ENCODE measurements at regions not wholly inside any gene's neighbourhood (a gene's known extent, or its start where the extent isn't known, plus 50 kb on each side); places are given as distances from the start of the nearest gene placed in this dataset.
"Not testable (repeated sequence)": the region's sequence is repeated elsewhere in the genome, so short reads cannot be mapped to it uniquely, and the experiment has no call there.

DNA sequence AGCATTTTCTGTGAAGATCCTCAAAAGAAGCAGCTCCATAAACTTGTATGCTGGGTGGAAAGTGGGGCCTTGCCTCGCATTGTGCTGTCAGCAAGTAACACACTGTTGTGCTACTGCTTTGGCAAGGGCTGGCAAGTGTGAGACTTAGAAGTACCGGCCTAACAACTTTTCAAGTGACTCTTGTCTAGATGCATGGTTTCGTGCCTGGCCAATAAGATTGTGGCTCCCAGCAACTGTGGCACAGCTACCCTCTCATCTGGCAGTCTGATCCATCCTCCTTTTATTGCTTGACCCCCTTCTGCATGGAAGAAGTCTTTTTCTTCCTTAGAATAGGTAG lies 79.4 kb upstream of the VEPH1 start:
- POLR2A ChIA-PET, result no interaction called here
- no peaks in the 10 kb centered on the region for H3K4me1 Mint-ChIP-seq

DNA sequence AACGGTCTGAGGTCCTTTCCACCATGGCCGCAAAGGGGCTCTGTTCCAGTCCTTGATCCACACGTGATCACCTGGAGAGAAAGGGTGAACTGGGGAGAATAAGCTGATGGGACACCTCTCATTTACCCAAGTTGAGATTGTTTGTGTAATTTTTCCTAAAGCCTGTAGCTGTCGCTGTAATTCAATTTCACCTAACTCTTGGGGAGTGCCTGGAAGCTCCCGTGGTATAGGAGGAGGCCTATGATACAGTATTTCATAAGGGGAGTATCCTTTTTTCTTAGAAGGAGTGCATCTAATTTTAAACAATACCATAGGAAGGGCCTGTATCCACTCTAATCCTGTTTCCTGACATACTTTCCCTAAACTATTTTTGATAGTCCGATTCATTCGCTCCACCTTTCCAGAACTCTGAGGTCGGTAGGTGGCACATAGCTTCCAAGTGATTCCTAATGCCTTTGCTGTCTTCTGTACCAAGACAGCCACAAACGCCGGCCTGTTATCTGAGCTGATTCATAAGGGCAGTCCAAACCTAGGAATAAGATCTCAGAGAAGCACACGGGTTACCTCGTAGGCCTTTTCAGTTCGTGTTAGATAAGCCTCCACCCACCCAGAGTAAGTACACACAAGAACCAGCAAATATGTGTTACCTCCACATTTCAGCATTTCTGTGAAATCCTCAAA lies 78.9 kb upstream of the VEPH1 start:
- H3K9me3 ChIP-seq (ENCODE audit: control insufficient read depth in 2 of 3, low read length in 3 of 3); H3K36me3 ChIP-seq (ENCODE audit: control insufficient read depth in 2 of 3, insufficient read depth in 3 of 3, low read length in 3 of 3); H3K27ac Mint-ChIP-seq; ATAC-seq; intact Hi-C loops (cut with micrococcal nuclease); H3K9me3 Mint-ChIP-seq; DNase-seq; H3K4me3 ChIP-seq (ENCODE audit: low read length); H3K4me3 Mint-ChIP-seq; H3K27me3 ChIP-seq (ENCODE audit: control insufficient read depth in 2 of 2, insufficient read depth in 2 of 2, low read length in 2 of 2); H3K4me1 Mint-ChIP-seq; H3K4me1 ChIP-seq (ENCODE audit: control insufficient read depth in 2 of 2, insufficient read depth in 2 of 2, low read length in 2 of 2); CTCF ChIA-PET; POLR2A ChIA-PET; H3K36me3 Mint-ChIP-seq; H3K27ac ChIP-seq (ENCODE audit: low read depth, low read length): not testable (repeated sequence)
- H3K27me3 Mint-ChIP-seq, result peaks cover 0 to 15% (median 4%) of the 10 kb centered on the region in 5 donors

More for the DNA sequence above, 79.4 kb upstream of the VEPH1 start:
- CTCF ChIA-PET, result no interaction called here
- Histone ChIP-seq H3K9me3 (ENCODE audit: control insufficient read depth in 2 of 3, low read length in 3 of 3) (no peaks in the 10 kb centered on the region), H3K27me3 (ENCODE audit: control insufficient read depth in 2 of 2, insufficient read depth in 2 of 2, low read length in 2 of 2) (no peaks in the 10 kb centered on the region), H3K4me3 (ENCODE audit: low read length) (no peak overlapping the region), H3K36me3 (ENCODE audit: control insufficient read depth in 2 of 3, insufficient read depth in 3 of 3, low read length in 3 of 3) (no peaks in the 10 kb centered on the region), H3K27ac (ENCODE audit: low read depth, low read length) (no peak overlapping the region), H3K4me1 (ENCODE audit: control insufficient read depth in 2 of 2, insufficient read depth in 2 of 2, low read length in 2 of 2) (no peaks in the 10 kb centered on the region)
- no peak overlapping the region for H3K4me3 Mint-ChIP-seq
- no peak for DNase-seq
- intact Hi-C loops (cut with micrococcal nuclease), result no loop called here
- ATAC-seq, result no peak
- peaks cover 0 to 2% (median 0%) of the 10 kb centered on the region in 11 donors for H3K9me3 Mint-ChIP-seq
- H3K27ac Mint-ChIP-seq, result no peak overlapping the region
- H3K36me3 Mint-ChIP-seq, result peaks cover 0 to 5% (median 0%) of the 10 kb centered on the region in 5 donors
- peaks cover 0 to 18% (median 4%) of the 10 kb centered on the region in 5 donors for H3K27me3 Mint-ChIP-seq

- DNase-seq (no peak), ATAC-seq (no peak)
- ChIA-PET POLR2A (no interaction called here), CTCF (no interaction called here)
- Mint-ChIP-seq H3K4me1 (no peaks in the 10 kb centered on the region), H3K9me3 (peaks cover 0 to 2% (median 0%) of the 10 kb centered on the region in 11 donors), H3K27me3 (peaks cover 0 to 13% (median 4%) of the 10 kb centered on the region in 5 donors), H3K36me3 (peaks cover 0 to 5% (median 0%) of the 10 kb centered on the region in 5 donors), H3K4me3 (no peak overlapping the region), H3K27ac (no peak overlapping the region)
- intact Hi-C loops (cut with micrococcal nuclease), result no loop called here
- no peaks in the 10 kb centered on the region for H3K36me3 ChIP-seq (ENCODE audit: control insufficient read depth in 2 of 3, insufficient read depth in 3 of 3, low read length in 3 of 3)
- H3K4me3 ChIP-seq (ENCODE audit: low read length), result no peak overlapping the region
- no peak overlapping the region for H3K27ac ChIP-seq (ENCODE audit: low read depth, low read length)
- no peaks in the 10 kb centered on the region for H3K4me1 ChIP-seq (ENCODE audit: control insufficient read depth in 2 of 2, insufficient read depth in 2 of 2, low read length in 2 of 2)
- no peaks in the 10 kb centered on the region for H3K9me3 ChIP-seq (ENCODE audit: control insufficient read depth in 2 of 3, low read length in 3 of 3)
- no peaks in the 10 kb centered on the region for H3K27me3 ChIP-seq (ENCODE audit: control insufficient read depth in 2 of 2, insufficient read depth in 2 of 2, low read length in 2 of 2)
These were observed 78.2 kb upstream of the VEPH1 start for GRCh38 chr3:157581371-157581770.

- Histone ChIP-seq H3K9me3 (ENCODE audit: control insufficient read depth in 2 of 3, low read length in 3 of 3) (no peaks in the 10 kb centered on the region), H3K4me3 (ENCODE audit: low read length) (no peak overlapping the region), H3K27ac (ENCODE audit: low read depth, low read length) (no peak overlapping the region), H3K4me1 (ENCODE audit: control insufficient read depth in 2 of 2, insufficient read depth in 2 of 2, low read length in 2 of 2) (no peaks in the 10 kb centered on the region), H3K27me3 (ENCODE audit: control insufficient read depth in 2 of 2, insufficient read depth in 2 of 2, low read length in 2 of 2) (no peaks in the 10 kb centered on the region), H3K36me3 (ENCODE audit: control insufficient read depth in 2 of 3, insufficient read depth in 3 of 3, low read length in 3 of 3) (no peaks in the 10 kb centered on the region)
- ChIA-PET CTCF (no interaction called here), POLR2A (no interaction called here)
- intact Hi-C loops (cut with micrococcal nuclease), result loop anchor here in 1 of 2 donors (10.0 kb wide), 1 partner anchor 373 kb away; no protein-coding TSS in a partner anchor
- H3K36me3 Mint-ChIP-seq, result peaks cover 0 to 5% (median 0%) of the 10 kb centered on the region in 5 donors
- H3K9me3 Mint-ChIP-seq, result peaks cover 0 to 2% (median 0%) of the 10 kb centered on the region in 11 donors
- no peak overlapping the region for H3K27ac Mint-ChIP-seq
- DNase-seq (no peak), ATAC-seq (no peak)
- peaks cover 0 to 24% (median 8%) of the 10 kb centered on the region in 5 donors for H3K27me3 Mint-ChIP-seq
- peaks cover 0 to 4% (median 0%) of the 10 kb centered on the region in 7 donors for H3K4me1 Mint-ChIP-seq
- no peak overlapping the region for H3K4me3 Mint-ChIP-seq
These were observed 75.0 kb upstream of the VEPH1 start for GRCh38 chr3:157578181-157578580.

DNA sequence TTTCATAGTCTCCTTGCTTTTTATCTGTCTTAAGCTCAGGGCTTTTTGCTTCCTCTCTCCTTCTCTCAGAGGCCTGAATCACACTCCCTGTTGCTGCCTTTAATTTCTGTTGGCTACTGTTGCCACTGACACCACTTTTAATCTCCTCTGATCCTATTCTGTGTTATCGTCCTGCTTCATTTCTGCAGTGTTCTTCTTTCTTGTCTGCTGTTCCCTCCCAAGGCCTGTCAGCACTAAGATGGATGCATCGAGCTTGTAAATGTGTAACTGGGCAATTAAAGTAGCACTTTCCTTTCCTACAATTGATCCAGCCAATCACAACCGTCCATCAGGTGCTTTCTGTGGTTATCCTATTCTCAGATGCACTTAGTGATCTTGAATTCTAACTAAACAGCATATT lies 71.3 kb upstream of the VEPH1 start:
- POLR2A ChIA-PET, result no interaction called here
- no peak for DNase-seq
- H3K36me3 Mint-ChIP-seq, result peaks cover 0 to 5% (median 0%) of the 10 kb centered on the region in 5 donors
- H3K27ac Mint-ChIP-seq, result no peak overlapping the region
- intact Hi-C loops (cut with micrococcal nuclease), result loop anchor here in 1 of 2 donors (10.0 kb wide), 1 partner anchor 370 kb away; no protein-coding TSS in a partner anchor
- H3K27me3 ChIP-seq (ENCODE audit: control insufficient read depth in 2 of 2, insufficient read depth in 2 of 2, low read length in 2 of 2), result no peaks in the 10 kb centered on the region
- no peak for ATAC-seq
- H3K9me3 ChIP-seq (ENCODE audit: control insufficient read depth in 2 of 3, low read length in 3 of 3), result no peaks in the 10 kb centered on the region
- CTCF ChIA-PET, result no interaction called here
- no peak overlapping the region for H3K4me3 ChIP-seq (ENCODE audit: low read length)
- H3K36me3 ChIP-seq (ENCODE audit: control insufficient read depth in 2 of 3, insufficient read depth in 3 of 3, low read length in 3 of 3), result no peaks in the 10 kb centered on the region
- H3K4me1 Mint-ChIP-seq, result peaks cover 0 to 4% (median 0%) of the 10 kb centered on the region in 7 donors
- no peaks in the 10 kb centered on the region for H3K4me1 ChIP-seq (ENCODE audit: control insufficient read depth in 2 of 2, insufficient read depth in 2 of 2, low read length in 2 of 2)
- H3K27ac ChIP-seq (ENCODE audit: low read depth, low read length), result no peak overlapping the region
- peaks cover 0 to 2% (median 0%) of the 10 kb centered on the region in 11 donors for H3K9me3 Mint-ChIP-seq
- no peak overlapping the region for H3K4me3 Mint-ChIP-seq
- H3K27me3 Mint-ChIP-seq, result peaks cover 9 to 39% (median 14%) of the 10 kb centered on the region in 5 donors

GRCh38 chr3:157573780-157574378 lies 70.7 kb upstream of the VEPH1 start:
- Histone ChIP-seq H3K9me3 (ENCODE audit: control insufficient read depth in 2 of 3, low read length in 3 of 3) (no peaks in the 10 kb centered on the region), H3K27me3 (ENCODE audit: control insufficient read depth in 2 of 2, insufficient read depth in 2 of 2, low read length in 2 of 2) (no peaks in the 10 kb centered on the region), H3K36me3 (ENCODE audit: control insufficient read depth in 2 of 3, insufficient read depth in 3 of 3, low read length in 3 of 3) (no peaks in the 10 kb centered on the region), H3K4me1 (ENCODE audit: control insufficient read depth in 2 of 2, insufficient read depth in 2 of 2, low read length in 2 of 2) (no peaks in the 10 kb centered on the region), H3K4me3 (ENCODE audit: low read length) (no peak overlapping the region), H3K27ac (ENCODE audit: low read depth, low read length) (no peak overlapping the region)
- ChIA-PET CTCF (no interaction called here), POLR2A (no interaction called here)
- peaks cover 9 to 34% (median 14%) of the 10 kb centered on the region in 5 donors for H3K27me3 Mint-ChIP-seq
- intact Hi-C loops (cut with micrococcal nuclease), result loop anchor here in 1 of 2 donors (2.0 to 10.0 kb wide), 2 partner anchors 41 to 369 kb away; no protein-coding TSS in a partner anchor
- H3K36me3 Mint-ChIP-seq, result no peaks in the 10 kb centered on the region
- no peak overlapping the region for H3K4me3 Mint-ChIP-seq
- DNase-seq, result no peak
- peaks cover 0 to 4% (median 0%) of the 10 kb centered on the region in 7 donors for H3K4me1 Mint-ChIP-seq
- H3K27ac Mint-ChIP-seq, result no peak overlapping the region
- H3K9me3 Mint-ChIP-seq, result no peaks in the 10 kb centered on the region
- ATAC-seq, result no peak

Data from naive thymus-derived CD4-positive, alpha-beta T cell (primary cell).